HG02571 (cell line): ENCODE measurements at regions not wholly inside any gene's neighbourhood (a gene's known extent, or its start where the extent isn't known, plus 50 kb on each side); places are given as distances from the start of the nearest gene placed in this dataset.

Experiments
- ATAC-seq: cut with Tn5 transposase; IDR thresholded peaks from one replicate; pipeline ENCODE4 v1.9.1; 2021; ENCODE audit warnings: mild to moderate bottlenecking, moderate library complexity; ENCODE audit not compliant: unreplicated experiment

DNA sequence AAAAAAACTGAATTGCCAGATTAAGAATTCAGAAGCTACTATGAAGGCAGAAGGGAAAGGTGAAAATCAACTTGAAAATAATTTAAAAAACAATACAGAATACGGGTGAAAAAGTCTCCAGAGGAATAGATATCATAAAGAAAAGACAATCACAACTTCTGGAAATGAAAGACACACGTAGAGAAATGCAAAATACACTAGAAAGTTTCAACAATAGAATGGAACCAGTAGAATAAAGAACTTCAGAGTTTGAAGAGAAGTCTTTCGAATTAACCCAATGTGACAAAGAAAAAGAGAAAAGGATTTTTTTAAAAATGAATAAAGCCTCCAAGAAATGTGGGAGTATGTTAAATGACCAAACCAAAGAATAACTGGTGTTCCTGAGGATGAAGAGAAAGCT is 263.8 kb upstream of the FAT3 start:
- ATAC-seq: no peak

DNA sequence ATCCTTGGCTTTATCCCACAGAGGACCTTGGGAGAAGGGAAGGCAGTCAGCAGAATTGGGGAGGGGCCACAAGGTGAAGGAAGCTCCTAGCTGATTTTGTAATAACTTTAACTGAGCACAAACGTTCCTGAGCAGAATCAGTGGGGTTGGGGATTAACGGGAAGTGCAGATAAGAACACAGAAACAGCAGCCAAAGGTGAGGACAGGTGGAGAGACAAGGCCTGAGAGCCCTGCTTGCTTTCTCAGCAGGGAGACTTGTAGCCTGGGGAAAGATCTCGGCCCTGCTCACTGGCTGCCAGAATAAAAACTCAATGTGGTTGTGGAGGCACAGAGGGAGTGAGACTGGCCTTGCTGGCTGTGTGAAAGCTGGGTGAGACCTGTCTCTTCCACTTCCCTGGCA is 265.2 kb upstream of the FAT3 start:
- ATAC-seq: no peak

DNA sequence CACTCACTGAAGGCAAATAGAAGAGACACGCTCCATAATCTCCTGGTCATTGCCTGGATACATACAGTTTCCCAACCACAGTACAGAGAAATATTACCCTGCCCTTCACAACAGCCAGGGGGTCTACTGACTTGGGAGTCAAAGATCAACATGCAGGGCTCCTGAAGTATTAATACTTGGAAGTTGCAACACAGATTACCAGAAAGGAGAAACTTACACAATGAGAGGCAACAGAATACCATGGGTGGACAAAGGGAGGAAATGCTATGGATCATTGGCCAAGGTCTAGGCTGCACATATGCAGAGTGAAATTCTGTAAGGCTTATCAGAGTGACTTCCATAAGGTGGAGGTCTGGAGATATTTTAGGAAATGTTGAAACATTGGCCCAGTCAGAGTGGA is 267.9 kb upstream of the FAT3 start:
- no peak for ATAC-seq

DNA sequence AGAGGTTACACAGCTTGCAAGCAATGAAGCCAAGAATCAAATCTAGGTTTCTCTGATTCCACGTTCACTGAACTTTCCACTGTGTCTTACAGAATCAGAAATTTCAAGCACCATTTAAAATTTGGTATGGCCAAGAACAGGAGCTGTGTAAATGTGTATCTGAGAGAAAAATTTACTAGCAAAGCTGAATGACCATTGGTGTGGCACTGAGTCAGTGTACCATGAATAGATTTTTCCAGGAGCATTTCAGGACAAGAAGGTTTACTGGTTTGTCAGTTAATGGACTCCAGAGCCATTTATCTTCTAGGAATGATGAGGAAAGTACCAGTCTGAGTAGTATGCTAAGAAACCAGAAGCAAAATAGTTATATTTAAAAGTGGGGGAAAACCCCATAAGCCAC is 269.4 kb upstream of the FAT3 start:
- ATAC-seq: no peak

DNA sequence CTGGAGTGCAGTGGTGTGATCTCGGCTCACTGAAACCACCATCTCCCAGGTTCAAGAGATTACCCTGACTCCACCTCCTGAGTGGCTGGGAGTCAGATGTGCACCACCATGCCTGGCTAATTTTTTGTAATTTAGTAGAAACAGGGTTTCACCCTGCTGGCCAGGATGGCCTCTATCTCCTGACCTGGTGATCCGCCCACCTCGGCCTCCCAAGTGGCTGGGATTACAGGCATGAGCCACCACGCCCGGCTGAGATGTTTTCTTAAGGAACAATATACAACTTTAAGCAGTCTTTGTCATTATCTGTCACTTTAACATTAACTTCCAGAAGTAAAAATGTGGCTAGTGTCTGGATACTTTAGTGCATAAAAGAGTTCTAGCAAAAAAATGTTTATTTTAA is 272.6 kb upstream of the FAT3 start:
- ATAC-seq: no peak

DNA sequence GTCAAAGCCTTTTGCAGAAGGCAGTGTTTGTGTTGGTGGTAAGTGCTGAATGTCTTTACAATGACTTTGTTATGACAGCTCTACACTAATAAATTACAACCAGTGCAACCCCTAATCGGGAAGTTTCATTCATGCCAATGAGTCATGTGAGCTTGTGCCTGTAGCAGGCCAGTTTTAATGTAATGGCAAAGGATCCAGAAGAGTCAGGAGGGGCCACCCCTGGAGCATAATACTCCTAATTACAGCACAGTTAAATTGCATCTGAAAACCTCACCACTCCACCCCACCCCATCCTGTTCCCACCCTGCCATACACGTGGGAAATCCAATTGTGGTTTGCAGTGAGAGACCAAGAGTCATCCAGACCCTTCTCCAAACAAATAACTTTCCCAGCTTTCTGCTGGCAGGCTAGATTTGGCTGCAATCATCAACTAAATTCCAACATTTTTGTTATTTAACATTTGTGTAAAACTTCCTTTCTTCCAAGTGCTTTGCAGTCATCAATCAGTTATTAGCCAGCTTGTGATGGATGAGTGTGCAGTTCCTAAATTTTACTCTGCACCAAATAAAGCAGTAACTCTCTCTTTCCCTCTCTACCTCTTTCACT is 277.3 kb upstream of the FAT3 start:
- ATAC-seq: no peak

DNA sequence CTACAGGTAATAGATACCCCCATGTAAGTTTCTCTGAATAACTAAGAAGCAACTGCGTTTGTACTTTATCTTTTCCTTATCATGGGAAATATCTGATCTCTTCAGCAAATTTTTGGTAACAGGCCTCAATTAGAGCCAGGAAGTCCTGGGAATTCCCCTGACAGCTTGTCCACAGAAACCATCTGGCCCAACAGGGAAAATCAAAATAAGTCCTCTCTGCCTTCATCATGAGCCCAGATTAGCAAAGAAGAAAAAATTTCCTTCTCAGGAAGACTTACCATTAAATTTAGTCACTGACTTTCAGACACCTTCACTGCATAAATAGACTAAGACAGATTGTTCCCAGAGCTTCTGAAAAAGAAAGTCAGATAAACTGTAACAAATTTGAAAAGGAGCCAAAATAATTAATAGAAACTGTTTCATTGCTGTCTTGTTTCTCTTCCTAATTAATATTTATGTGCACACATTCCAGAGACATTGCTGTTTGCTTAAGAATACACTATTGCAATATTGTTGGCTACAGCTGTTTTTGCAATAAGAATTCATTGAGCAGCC is 278.1 kb upstream of the FAT3 start:
- no peak for ATAC-seq

DNA sequence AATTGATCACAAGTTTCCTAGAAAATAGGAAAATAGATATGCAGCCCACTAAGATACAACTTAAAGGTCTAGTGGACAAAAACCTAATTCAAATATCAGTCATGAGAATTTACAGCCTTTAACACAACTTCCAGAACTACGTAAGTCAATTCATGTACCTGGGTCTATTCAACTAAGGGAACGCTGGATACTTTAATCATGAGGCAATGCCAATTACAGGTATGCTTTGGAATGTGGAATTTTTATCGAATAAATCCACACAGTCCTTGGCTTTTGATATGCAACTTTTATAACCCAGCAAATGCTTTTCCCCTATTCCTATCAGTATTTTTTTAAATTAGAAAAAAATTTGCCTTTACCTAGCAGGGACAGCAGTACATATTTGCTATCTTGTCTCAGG is 289.5 kb upstream of the FAT3 start:
- no peak for ATAC-seq

DNA sequence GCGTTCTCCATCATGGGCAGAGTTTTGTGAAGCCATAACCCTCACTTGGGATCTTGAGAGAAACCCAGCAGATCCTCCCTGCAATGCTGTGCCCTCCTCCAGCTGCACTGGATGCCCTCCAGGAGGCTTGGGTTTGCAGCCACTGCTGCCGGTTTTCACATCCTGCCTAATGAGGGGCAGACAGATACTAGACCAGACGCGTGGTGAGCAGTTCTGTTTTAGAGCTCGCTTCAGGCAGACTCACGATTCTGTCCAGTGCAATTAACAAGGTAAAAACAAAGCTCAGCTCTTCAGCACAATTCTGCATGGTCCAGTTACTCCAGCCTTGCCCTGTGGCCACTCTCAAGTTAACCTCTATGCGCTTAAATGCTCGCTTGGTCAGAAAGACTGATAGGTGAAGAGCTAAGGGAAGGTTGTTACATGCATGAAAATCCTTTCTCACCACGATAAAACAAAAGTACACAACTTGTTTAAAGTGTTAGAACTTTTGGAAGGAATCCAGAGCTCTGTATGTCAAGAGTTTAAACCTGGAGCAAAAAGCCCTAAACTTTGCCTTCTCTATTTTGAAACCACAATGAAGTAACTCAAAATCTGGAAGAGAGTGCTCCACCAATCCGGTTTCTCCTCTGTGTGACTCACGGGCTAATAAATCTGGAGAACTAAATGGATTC is 292.3 kb upstream of the FAT3 start:
- no peak for ATAC-seq

DNA sequence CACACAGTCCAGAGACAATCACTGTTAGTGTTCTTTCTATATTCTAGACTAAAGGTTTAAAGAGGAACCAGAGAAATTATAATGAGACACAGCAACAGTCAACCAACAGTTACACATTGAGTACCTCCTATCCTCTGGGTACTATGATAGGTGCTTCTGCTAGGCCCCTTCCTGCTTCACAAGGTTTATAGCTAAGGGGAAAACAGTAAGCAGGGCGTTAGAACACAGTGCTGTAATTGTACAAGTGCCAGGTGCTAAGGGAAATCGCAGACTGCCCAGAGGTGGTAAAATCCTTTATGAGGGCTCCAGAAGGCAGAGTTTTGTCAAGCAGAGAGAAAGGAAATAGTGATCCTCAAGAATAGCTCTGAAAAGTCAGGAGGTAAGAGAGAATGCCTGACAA is 297.2 kb upstream of the FAT3 start:
- ATAC-seq: no peak

DNA sequence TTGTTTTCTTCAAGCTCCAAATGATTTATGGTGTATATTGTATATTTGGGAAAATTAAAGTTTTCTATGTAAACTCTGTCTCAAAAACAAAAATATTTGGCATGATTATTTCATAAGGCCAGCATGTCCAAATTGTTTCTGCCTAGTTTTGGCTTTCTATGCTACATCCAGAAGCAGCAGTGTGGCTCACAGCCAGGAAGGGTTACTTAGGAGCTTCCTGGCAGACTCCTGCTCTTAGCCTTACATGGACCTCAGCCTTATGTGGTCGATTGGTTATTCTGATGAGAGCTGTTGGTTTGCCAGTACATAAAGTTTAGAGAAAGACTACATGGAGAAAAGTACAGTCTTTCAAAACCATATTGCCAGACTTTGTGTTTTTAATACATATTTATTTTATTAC is 297.7 kb upstream of the FAT3 start:
- ATAC-seq: no peak

DNA sequence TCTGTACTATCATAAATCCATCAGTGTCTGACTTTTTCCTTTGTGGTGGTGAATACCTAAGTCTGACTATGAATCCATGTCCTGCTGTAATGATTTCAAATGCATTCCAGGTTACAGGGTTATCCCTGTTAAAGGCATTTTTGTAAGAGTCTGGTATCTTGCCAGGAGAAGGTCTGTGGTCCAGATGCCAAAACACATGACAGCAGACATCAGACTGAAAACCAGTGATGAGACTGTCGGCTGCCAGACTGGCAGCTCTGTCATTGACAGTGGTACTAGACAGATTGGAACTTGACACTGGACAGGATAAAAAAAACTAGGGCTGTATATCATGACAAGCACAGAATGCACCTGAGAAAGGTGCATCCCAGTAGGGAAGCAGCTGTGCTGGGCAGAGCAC is 301.8 kb upstream of the FAT3 start:
- ATAC-seq: no peak

DNA sequence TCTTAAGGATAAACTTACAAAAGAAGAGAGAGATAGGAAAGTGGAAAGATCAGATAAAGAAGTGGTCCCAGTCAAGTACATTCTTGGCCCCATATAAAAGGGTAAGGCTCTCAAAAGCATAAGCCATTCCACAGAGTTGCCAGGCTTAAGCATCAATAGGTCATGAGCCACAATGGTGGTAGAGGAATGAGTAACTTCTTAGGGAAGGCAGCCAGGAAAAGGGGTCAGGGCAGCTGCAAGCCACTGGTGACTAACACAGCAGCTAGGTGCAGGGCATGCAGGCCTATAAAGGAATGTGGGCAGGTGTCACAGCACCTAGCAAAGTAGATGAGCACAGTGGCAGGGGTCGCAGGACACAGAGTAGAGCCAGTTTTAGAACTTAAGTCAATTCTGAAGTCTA is 302.6 kb upstream of the FAT3 start:
- ATAC-seq: no peak

DNA sequence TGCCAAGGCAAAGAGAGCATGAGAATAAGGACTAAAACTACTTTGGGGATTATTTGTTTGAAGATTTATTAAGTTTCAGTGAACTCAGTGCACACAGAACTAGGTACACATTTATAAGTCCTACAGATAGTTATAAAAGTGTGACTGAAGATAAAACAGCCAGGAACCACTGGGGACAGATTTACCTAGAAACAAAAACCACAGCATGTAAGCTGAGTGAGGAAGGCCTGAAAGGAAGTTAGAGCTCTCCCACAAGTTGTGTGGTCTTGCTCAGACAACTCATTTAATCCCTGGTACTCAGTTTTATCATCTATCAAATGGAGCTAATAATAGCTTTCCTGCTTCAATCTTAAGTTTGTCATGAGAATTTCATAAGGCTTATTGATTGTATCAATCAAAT is 311.2 kb upstream of the FAT3 start:
- ATAC-seq: no peak

DNA sequence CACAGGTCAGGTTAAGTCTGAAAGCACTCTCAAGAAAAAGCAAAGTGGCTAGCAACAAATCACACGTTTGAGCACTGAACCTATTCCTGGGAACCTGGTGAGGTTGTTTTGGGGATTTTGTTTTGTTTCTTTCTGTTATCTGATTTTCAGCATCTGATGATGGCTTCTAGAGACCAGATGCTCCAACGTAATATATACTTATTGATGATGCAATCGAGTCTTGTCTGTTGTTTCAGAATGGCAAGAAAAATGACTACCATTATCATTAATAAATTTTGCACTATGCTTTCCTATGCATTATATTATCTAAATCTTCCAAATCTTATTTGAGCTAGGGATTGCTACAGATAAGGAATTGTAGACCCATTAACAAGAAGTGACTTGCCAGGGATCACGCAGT is 312.3 kb upstream of the FAT3 start:
- ATAC-seq: no peak

DNA sequence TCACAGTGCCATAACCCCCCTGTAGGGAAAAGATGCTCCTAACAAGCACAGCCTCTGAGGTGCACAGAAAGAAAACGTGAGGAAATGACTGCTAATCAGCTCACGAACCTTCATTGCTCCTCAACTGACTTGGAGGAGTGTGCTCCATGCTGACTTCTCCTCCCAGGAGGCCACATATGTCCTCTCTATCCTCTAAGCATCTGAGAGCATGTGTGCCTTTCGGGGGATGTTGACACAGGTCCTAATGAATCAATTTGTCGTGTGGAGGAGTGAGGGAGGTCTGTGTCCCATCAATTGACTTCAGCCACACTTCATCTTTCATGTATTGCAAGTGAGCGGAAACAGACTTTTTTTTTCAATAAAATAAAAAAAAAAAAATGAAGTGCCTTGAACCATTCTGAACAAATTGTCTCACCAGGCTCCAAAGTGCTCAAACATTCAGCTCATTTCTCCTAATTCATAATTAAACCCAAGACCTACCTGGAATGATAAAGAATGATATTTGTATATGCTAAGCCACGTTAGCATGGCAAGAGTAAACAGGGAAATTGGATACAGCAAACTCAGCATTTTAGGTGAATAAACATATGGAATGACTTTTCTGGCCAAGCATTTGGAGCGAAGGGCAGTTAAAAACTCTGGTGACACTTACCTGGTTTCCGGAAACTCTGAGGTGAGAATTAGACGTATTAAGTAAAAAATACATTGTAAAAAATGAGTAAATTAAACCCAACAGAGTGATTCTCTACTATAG is 317.6 kb upstream of the FAT3 start:
- ATAC-seq: no peak

DNA sequence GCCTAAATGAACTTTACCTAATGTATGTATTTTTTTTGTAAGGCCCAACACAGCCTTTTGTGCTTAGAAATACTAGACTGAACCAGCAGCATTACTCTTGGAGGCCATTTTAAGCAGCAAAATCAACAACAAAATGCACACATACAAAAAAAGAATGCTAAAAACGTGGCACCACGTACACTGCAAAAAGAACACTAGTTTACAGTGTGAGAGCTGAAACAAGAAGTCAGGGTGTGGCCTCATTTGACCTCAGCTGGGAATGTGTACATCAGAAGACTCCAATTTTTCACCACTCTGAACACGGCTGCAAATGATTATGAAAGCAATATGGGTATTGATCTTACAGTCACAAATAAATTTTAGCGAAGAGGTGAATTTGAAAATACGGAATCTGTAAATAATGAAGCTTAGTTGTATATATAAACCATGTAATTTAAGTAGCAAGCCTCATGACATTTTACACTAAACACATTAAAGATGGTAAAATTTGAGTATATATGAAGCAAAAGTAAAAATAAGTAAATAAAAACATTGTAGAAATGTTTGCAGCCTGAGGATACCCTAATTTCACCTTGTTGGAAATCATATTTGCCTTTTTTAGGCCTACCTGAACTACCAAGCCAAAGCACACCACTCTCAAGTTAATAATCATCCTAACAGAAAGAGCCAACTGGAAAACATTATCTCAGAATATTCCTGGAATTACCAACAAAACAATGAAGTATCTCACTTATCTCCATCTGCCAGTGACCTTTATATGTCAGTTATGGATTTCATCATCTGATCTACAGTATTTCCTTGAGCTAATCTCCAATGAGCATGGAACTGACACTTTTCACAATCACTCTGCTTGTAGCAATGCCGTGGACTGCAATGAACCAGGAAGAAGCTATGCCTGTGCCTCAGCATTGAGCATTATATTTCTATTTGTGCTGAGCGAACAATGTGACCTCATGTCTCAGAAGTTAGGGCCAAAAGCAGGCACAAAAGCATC is 319.5 kb upstream of the FAT3 start:
- ATAC-seq: no peak

DNA sequence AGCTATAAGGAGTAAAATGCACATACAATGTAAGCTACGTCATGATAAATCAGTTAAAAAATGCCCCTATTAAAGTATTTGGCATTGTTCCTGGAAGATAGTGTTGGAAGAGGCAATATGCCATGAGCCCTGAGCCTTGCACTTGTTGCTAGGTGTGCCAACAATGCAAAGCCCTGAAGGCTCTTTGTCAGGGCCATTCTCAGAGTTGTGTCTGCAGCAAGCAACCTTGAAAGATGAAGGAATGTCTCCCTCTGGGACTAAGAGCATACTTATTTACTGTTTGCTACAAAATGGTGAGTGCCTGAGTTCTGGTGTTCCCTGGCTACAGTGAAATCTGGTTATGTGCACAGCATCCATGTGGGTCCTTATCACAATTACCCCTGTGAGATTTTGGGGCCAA is 322.3 kb upstream of the FAT3 start:
- no peak for ATAC-seq

DNA sequence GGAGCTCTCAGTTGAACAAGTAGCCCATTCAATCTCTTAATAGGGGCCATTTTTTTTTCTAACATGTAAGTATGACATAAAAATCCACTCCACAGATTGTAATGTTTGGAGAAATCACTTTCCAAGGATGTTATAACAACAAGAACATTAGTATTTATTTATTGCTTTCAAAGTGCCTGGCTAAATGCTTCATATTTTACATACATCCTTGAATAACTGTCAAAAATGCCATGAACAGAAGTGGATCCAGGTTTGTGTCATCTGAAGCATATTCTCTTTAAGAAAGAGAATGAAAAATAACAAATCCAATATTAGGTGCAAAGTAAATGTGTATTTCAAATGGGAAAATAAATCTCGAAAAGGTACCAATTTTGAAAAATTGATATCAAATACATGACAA is 344.0 kb upstream of the FAT3 start:
- no peak for ATAC-seq

DNA sequence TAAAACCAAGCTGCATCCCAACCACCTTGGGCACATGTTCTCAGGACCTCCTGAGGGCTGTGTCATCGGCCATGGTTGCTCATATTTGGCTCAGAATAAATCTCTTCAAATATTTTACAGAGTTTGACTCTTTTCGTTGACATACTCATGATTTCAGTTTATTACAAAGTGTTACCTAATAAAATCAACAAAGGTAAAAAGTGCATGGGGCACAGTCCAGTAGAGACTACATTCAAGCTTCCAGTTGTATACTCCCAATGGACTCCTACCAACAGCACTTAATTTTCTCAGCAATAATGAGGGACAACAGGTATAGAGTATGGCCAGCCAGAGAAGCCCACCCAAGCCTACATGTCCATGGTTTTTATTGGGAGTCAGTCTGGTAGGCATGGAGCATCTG is 347.9 kb upstream of the FAT3 start:
- ATAC-seq: no peak

DNA sequence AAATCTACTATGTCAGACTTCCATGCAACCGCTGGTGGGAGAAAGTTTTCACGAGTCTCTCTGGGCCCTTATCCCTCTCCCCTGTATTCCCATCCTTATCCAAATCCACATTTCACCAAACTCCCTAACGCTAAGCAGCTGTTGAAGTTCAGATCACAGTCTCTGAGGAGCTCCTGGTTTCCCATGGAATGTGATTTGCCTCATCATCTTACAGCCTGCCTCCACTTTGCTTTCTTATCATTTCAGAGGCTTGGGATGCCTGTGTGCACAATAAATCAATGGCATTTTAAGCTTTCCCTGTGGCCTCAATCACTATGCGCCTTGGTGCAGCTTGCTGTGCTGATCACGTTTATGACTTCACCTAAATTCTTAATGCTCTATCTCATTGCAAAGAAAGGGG is 352.4 kb upstream of the FAT3 start:
- ATAC-seq: no peak
